GM23338 (cell line): ENCODE measurements at regions not wholly inside any gene's neighbourhood (a gene's known extent, or its start where the extent isn't known, plus 50 kb on each side); places are given as distances from the start of the nearest gene placed in this dataset.

Experiments
- CREB1 ChIP-seq: fragments of 250-450 bp; sonication (Bioruptor Pico); IDR thresholded peaks from 2 replicates; pipeline ENCODE4 v1.5.0; 2020; ENCODE audit warnings: low read depth, mild to moderate bottlenecking, moderate library complexity
- CTCF ChIP-seq, 2 experiments: fragments of 200-600 bp in 1 of 2; sonication (generic) in 1 of 2; conservative IDR thresholded peaks; 2 replicates each; pipeline versions ENCODE4 v1.5.1 to v1.6.1; 2016 to 2017; ENCODE audit warnings: antibody characterized with exemption in 2 of 2, low read depth in 2 of 2, mild to moderate bottlenecking in 2 of 2, moderate library complexity in 1 of 2
- ETS1 ChIP-seq: IDR thresholded peaks from 2 replicates; pipeline ENCODE4 v1.6.1; 2016; ENCODE audit warnings: antibody characterized with exemption
- EZH2 ChIP-seq: fragments of 200-600 bp; sonication (generic); IDR thresholded peaks from one replicate; pipeline ENCODE4 v1.8.0; 2017; ENCODE audit warnings: antibody characterized with exemption, mild to moderate bottlenecking, low read depth; ENCODE audit not compliant: unreplicated experiment
- EZH2phosphoT487 ChIP-seq: fragments of 200-600 bp; sonication (generic); IDR thresholded peaks from one replicate; pipeline ENCODE4 v1.8.1; 2018; ENCODE audit warnings: antibody characterized with exemption; ENCODE audit not compliant: unreplicated experiment
- JUNB ChIP-seq: IDR thresholded peaks from one replicate; pipeline ENCODE4 v1.6.1; 2016; ENCODE audit warnings: antibody characterized with exemption; ENCODE audit not compliant: unreplicated experiment
- NANOG ChIP-seq: IDR thresholded peaks from 2 replicates; pipeline ENCODE4 v1.6.1; 2016; ENCODE audit warnings: antibody characterized with exemption, borderline replicate concordance
- POLR2AphosphoS5 ChIP-seq: IDR thresholded peaks from 2 replicates; pipeline ENCODE4 v1.6.1; 2016; ENCODE audit warnings: antibody characterized with exemption, low read depth
- REST ChIP-seq: IDR thresholded peaks from one replicate; pipeline ENCODE4 v1.6.1; 2018; ENCODE audit warnings: antibody characterized with exemption; ENCODE audit not compliant: unreplicated experiment
- STAT1 ChIP-seq: IDR thresholded peaks from one replicate; pipeline ENCODE4 v1.6.1; 2016; ENCODE audit warnings: antibody characterized with exemption; ENCODE audit not compliant: unreplicated experiment
- ZNF114 ChIP-seq: fragments of 250-450 bp; sonication (Bioruptor Pico); IDR thresholded peaks from 2 replicates; pipeline ENCODE4 v1.5.0; 2020; ENCODE audit warnings: mild to moderate bottlenecking, moderate library complexity

- TF ChIP-seq EZH2phosphoT487 (no peak), CTCF (conservative IDR thresholded peaks at IDR 0.05; ENCODE audit: low read depth in 2 of 2) (no peak), EZH2 (no peak), REST (no peak), POLR2AphosphoS5 (no peak), STAT1 (no peak), ETS1 (no peak), CREB1 (CRISPR knock-in tag) (no peak), JUNB (no peak), NANOG (no peak), ZNF114 (CRISPR knock-in tag) (no peak)
Observed at GRCh38 chr2:16351541-16351940, 314.1 kb downstream of the CYRIA start.
